NCI-H2196 (cell line): ENCODE measurements at regions not wholly inside any gene's neighbourhood (a gene's known extent, or its start where the extent isn't known, plus 50 kb on each side); places are given as distances from the start of the nearest gene placed in this dataset.

Source experiments
- DNase-seq: peaks from one replicate; lab custom pipeline; 2025; ENCODE audit not compliant: unreplicated experiment; lab: John Stamatoyannopoulos, UW

DNA sequence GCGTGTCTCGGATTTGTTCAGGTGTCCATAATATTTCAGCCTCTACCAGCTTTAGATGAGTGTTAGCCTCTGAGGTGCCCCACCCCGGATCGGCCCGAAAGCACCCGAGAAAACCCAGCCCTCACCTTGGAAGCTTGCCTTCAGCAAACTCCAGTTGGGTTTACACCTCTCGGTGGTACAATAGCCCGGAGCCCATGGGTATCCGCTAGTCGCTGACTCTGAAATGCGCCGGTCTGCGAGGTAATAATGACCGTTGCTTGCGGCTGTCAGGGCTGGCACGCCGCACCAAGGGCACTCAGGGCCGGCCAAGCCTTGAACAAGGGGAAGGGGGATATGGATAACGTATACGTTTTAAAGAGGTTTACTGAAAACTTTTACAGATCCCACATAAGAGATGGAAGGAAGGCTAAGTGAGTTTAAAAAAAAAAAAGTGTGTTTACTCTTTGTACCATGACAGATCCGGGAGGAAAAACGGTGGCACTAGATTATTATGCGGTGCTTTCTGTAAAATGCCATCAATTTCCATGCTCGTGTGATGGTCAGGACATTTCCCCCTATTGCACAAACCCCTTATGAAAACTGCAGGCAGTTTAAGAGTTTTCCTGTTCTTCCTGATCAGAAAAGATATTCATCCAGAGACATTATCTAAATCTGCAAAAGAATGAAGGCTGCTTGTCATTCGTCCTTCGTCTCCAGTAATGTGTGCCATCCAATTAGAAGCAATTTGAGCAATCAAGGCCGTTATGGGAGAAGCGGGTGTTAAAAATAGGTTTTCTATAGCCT, 124.2 kb downstream of the TMEM161B start:
- no peak for DNase-seq

- no peak for DNase-seq
Observed at GRCh38 chr5:88143693-88144218, 124.9 kb downstream of the TMEM161B start.

DNA sequence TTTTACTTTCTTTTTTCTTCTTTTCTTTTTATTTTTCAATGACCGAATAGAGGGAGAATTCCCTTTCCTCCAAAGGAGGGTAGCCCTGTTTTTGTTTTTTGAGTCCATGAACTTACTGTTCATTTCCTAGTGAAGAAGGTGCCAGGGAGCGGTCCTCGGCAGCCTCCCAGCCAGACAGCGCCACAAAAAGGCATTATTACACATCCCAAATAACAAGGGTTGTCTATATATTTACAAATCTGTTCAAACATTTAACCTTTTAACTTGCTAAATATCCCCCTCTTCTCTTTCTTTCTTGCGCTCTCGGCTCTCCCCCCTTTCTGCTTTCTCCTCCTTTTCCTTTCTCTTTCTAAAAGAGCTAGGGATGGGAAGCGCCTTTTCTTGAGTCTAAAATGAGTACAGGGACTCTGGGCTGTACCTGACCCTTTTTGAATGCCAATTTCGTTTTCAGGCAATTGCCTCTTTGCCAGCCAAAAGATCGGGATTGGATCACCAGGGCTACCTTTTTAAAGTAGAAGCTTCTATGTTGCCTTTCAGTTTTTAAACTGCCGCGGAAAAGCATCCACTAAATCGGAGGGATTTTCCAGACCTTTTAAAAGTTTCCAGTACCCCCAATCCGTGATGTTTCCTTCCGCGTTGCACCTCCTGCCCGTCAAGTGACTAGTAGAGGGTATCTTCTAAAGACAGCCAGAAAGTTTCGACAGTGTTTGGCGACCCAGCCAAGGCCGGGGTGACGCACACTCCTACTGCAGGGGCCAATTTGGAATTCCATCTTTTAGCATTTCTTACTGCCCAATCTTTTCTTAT, 125.6 kb downstream of the TMEM161B start:
- DNase-seq = no peak

DNA sequence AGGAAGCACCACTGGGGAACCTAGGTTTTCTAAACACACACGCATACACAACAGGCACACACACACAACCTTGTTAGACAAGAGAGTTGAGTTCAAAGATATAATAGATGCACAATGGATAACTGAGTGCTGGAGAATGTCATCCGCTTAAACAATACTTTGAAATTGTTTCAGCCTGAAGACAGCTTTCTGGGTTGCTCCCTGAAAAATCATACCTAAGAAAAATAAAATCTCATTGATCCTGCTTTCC, 126.1 kb downstream of the TMEM161B start:
- DNase-seq = no peak

GRCh38 chr5:88140856-88141752, 127.5 kb downstream of the TMEM161B start:
- peak; percentile 83 for DNase-seq

DNA sequence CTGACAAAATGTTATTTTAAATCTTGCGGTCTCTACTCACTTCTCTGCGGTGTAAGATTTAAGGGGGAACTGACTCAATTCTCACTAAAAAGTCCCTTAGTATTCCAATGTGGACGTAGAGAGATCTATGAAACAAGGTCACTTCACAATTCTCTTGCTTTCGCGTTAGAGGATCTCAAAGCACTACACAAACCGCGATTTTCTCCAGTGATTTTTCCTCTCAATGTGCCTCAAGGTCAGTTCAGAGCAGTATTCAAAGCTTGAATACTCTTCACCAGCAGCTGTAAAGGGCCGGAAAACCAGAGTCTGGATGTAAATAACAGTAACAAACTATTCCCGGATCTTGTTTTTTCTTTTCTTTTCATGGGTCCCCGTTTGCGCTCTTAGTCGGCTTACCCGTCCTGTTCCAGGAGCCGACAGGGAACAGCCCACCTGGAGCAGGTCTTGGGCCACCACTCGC, 128.2 kb downstream of the TMEM161B start:
- no peak for DNase-seq

GRCh38 chr5:88130211-88130815, 138.3 kb downstream of the TMEM161B start:
- no peak for DNase-seq

- no peak for DNase-seq
Observed at GRCh38 chr5:88128813-88129212, 139.8 kb downstream of the TMEM161B start.

DNA sequence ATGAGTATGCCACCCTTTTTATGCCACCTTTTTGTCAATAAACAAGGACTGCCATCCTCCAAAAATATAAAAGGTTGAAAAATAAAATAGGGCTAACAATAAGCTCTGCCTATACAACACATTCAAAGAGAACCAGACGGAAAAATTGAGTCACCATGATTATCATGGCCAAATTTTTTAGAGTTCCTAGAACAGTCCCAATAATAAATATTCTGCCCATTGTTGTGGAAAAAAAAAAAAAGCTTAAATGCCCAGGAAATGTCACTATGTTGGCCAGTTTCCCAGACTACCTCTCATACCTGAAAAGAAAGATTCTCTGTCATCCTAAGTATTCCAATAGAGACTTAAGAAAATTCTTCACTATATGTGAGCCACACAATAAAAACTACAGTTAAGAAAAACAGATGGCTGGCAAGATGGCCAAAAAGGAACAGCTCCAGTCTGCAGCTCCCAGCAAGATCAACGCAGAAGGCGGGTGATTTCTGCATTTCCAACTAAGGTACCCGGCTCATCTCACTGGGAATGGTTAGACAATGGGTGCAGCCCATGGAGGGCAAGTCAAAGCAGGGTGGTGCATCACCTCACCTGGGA, 149.0 kb downstream of the TMEM161B start:
- DNase-seq = no peak

GRCh38 chr5:88118179-88118578, 150.5 kb downstream of the TMEM161B start:
- DNase-seq = no peak

DNA sequence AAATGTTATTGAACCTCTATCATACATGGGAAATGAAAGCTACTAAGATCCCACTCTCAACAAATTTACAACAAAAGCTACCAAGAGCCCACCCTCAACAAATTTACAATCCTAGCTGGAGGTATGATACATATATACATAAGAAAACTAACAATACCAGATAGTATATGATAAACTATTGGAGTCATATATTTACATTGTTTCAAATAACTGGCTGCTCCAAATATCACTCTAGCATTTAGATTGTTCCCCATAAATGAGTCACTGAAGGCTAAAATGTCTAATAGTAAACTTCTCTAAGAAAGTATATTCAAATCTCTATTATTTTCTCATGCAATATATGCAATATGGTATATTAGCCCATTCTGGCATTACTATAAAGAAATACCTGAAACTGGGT, 151.1 kb downstream of the TMEM161B start:
- no peak for DNase-seq

DNA sequence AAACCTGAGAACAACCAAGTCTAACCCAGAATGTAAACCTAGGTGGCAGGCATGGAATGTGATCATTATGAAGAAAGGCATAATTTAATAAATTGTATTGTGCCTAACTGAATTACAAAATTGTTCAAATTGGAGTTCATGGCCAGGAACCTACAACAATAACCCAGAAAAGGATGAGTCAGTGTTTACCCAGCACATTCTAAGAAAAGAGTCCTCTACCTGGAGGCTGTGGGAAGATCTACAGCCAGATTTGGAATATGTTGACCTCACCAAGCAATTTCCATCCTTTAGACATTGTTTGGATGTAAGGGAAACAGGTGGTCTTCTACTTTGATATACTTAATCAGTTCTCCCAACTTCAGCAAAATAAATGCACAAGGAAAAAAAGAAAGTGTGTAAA, 152.2 kb downstream of the TMEM161B start:
- no peak for DNase-seq

GRCh38 chr5:88115211-88115610, 153.4 kb downstream of the TMEM161B start:
- no peak for DNase-seq

GRCh38 chr5:88113429-88113828, 155.2 kb downstream of the TMEM161B start:
- no peak for DNase-seq

DNA sequence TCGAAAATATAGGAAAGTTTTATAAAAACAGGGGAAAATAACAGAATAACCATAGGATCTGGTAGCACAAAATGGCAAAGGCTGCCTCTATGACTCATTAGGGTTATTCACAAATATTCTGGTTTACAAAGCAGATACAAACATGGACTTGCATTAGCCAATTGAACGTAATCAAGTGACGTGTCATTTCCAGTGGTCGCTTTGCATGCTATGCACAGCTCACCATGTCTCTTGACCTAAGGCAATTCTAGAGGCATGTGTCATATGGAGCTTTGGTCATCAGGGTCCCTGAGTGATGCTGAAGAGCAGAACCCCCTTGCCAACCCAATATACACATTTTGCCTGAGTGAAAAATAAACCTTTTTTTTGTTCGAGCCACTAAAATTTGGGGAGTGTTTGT, 158.8 kb downstream of the TMEM161B start:
- no peak for DNase-seq

- DNase-seq = no peak
Observed at GRCh38 chr5:88108490-88109279, 160.0 kb downstream of the TMEM161B start.

- DNase-seq = no peak
Observed at GRCh38 chr5:88094906-88095496, 173.6 kb downstream of the TMEM161B start.

GRCh38 chr5:88094403-88094802, 174.2 kb downstream of the TMEM161B start:
- DNase-seq = no peak

DNA sequence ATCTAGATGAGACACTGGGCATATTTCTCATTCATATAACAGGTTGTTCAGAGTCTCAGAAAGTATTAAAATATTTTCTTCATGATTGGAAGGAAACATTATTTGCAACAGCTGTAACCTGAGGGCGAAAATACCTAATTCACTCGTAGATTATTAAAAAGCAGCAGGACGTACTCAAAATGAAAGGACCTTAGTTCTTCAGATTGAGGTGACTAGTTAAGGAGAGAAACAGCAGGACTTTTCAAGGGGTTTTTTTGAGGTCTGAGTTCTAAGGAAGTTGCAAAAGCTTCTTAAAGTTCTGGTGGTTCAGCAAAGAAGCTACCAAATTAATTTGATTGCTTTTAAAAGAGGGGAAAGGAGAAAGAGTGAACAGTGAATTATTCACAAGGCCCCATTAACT, 174.9 kb downstream of the TMEM161B start:
- no peak for DNase-seq
